HG02840 (cell line): ENCODE measurements at regions not wholly inside any gene's neighbourhood (a gene's known extent, or its start where the extent isn't known, plus 50 kb on each side); places are given as distances from the start of the nearest gene placed in this dataset.
"Not testable (repeated sequence)": the region's sequence is repeated elsewhere in the genome, so short reads cannot be mapped to it uniquely, and the experiment has no call there.

Source experiments
- ATAC-seq: cut with Tn5 transposase; IDR thresholded peaks from one replicate; pipeline ENCODE4 v1.9.1; 2021; ENCODE audit warnings: mild to moderate bottlenecking, moderate library complexity, moderate number of reproducible peaks; ENCODE audit not compliant: unreplicated experiment, low FRiP score

GRCh38 chr7:69502358-69502757 is 95.9 kb upstream of the AUTS2 start:
- no peak for ATAC-seq

GRCh38 chr7:69504733-69505420 is 93.4 kb upstream of the AUTS2 start:
- no peak for ATAC-seq

GRCh38 chr7:69508736-69509135 is 89.5 kb upstream of the AUTS2 start:
- no peak for ATAC-seq

- ATAC-seq = no peak
These were observed 88.2 kb upstream of the AUTS2 start for GRCh38 chr7:69510114-69510513.

GRCh38 chr7:69515495-69516212 is 82.6 kb upstream of the AUTS2 start:
- no peak for ATAC-seq

GRCh38 chr7:69516238-69516820 is 81.9 kb upstream of the AUTS2 start:
- ATAC-seq = no peak

GRCh38 chr7:69517985-69518704 is 80.1 kb upstream of the AUTS2 start:
- no peak for ATAC-seq

- no peak for ATAC-seq
These were observed 79.6 kb upstream of the AUTS2 start for GRCh38 chr7:69518705-69519077.

GRCh38 chr7:69526570-69526969 is 71.7 kb upstream of the AUTS2 start:
- ATAC-seq = no peak

- no peak for ATAC-seq
These were observed 70.6 kb upstream of the AUTS2 start for GRCh38 chr7:69527706-69528105.

GRCh38 chr7:69531050-69531449 is 67.2 kb upstream of the AUTS2 start:
- ATAC-seq = no peak

- ATAC-seq = no peak
These were observed 63.7 kb upstream of the AUTS2 start for GRCh38 chr7:69534461-69535041.

- no peak for ATAC-seq
These were observed 60.6 kb upstream of the AUTS2 start for GRCh38 chr7:69537691-69538090.

GRCh38 chr7:69539531-69539930 is 58.7 kb upstream of the AUTS2 start:
- no peak for ATAC-seq

GRCh38 chr7:69540287-69540686 is 58.0 kb upstream of the AUTS2 start:
- ATAC-seq = no peak

- not testable (repeated sequence) for ATAC-seq
These were observed 56.4 kb upstream of the AUTS2 start for GRCh38 chr7:69541779-69542432.

GRCh38 chr7:69545175-69545574 is 53.1 kb upstream of the AUTS2 start:
- no peak for ATAC-seq
